Transverse colon (tissue), 4 donors: ENCODE measurements at regions not wholly inside any gene's neighbourhood (a gene's known extent, or its start where the extent isn't known, plus 50 kb on each side); places are given as distances from the start of the nearest gene placed in this dataset.

ENCODE experiments used
- EP300 ChIP-seq: sonication (generic); formaldehyde crosslinking; IDR thresholded peaks from one replicate; pipeline ENCODE4 v1.6.1; 2017; ENCODE audit warnings: antibody characterized with exemption, low read depth
- POLR2A ChIP-seq: fragments of 450-650 bp; IDR thresholded peaks from one replicate; pipeline ENCODE4 v1.6.1; 2016; ENCODE audit warnings: antibody characterized with exemption, mild to moderate bottlenecking, moderate library complexity
- POLR2AphosphoS5 ChIP-seq, 3 donors: sonication (generic); formaldehyde crosslinking; IDR thresholded peaks; one replicate each; pipeline ENCODE4 v1.6.1; 2016; ENCODE audit warnings: antibody characterized with exemption in 3 of 3
- TF ChIP-seq, protein P1 (sequence below), 5 experiments: fragments of 200-600 bp in 3 of 5; fragments of 450-650 bp in 2 of 5; sonication (generic) in 3 of 5; IDR thresholded peaks; 1 replicate in 2 of 5; 2 replicates in 3 of 5; pipeline ENCODE4 v1.5.1; 2016 to 2017; ENCODE audit warnings: antibody characterized with exemption in 5 of 5, inconsistent platforms in 3 of 5, mild to moderate bottlenecking in 2 of 5, moderate library complexity in 1 of 5

DNA sequence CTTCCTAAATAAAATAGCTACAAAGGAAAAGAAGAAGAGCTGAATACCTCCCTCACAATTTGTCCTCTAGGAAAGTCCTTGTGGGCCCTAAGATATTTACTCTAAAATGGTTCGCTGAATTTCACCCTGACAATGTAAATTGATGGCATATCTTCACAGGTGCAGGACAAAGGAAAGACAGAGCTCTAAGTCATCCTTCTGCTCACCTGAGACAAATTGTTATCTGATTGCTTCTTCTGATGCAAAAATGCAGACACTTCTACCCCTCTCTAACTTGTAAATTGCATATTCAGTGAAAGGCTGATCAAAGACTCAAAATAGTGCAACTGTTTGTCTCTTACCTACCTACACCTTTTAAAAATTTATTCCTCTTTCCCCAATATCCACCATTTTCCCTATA, 747.2 kb upstream of the PRR20A start:
- TF ChIP-seq, protein P1, sequence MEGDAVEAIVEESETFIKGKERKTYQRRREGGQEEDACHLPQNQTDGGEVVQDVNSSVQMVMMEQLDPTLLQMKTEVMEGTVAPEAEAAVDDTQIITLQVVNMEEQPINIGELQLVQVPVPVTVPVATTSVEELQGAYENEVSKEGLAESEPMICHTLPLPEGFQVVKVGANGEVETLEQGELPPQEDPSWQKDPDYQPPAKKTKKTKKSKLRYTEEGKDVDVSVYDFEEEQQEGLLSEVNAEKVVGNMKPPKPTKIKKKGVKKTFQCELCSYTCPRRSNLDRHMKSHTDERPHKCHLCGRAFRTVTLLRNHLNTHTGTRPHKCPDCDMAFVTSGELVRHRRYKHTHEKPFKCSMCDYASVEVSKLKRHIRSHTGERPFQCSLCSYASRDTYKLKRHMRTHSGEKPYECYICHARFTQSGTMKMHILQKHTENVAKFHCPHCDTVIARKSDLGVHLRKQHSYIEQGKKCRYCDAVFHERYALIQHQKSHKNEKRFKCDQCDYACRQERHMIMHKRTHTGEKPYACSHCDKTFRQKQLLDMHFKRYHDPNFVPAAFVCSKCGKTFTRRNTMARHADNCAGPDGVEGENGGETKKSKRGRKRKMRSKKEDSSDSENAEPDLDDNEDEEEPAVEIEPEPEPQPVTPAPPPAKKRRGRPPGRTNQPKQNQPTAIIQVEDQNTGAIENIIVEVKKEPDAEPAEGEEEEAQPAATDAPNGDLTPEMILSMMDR (IDR thresholded peaks at IDR 0.05), result no peak
- TF ChIP-seq POLR2AphosphoS5 (IDR thresholded peaks at IDR 0.05) (no peak), POLR2A (no peak), EP300 (no peak)
